NCI-H1417 treated with DMSO at 0.1 percent for 48 hours (cell line): ENCODE measurements at regions not wholly inside any gene's neighbourhood (a gene's known extent, or its start where the extent isn't known, plus 50 kb on each side); places are given as distances from the start of the nearest gene placed in this dataset.
"Not testable (repeated sequence)": the region's sequence is repeated elsewhere in the genome, so short reads cannot be mapped to it uniquely, and the experiment has no call there.

Experiments
- DNase-seq: peaks from one replicate; lab custom pipeline; 2025; lab: John Stamatoyannopoulos, UW

DNA sequence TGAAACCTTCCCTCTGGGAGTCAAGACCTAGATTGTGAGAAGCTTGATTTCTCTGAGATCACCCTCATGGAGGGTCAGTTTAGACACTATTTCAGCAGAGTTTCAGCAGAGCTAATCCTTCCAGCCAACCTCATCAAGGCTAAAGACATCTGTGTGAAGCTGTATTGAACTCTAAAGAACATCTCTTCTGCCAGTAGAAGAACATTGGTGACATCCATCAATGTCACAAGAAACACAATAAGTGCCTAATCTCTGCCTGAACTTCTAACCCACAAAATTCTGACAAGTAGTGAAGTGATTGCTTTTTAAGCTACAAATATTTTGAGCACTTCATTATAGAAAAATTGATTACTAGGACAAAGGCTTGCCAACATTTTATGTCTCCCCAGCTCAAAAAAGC, 475.8 kb upstream of the PCDH20 start:
- DNase-seq: no peak

DNA sequence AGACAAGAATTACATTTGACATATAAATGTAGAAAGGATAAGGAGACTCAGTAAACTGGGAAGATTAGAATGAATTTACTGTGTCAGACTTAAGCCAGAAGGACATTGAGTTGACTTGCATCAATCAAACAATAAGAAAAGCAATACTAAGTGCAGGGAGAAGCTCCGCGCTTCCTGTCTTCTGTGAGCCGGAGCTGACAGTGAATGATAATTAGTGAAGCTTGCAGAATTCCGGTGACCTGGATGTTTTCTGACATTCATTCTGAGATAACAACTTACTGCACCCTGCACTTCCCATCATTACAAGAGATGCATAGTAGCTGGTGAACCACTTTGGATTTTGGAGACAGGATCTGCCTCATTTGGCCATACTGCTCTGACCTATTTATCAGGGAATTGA, 469.2 kb upstream of the PCDH20 start:
- no peak for DNase-seq

DNA sequence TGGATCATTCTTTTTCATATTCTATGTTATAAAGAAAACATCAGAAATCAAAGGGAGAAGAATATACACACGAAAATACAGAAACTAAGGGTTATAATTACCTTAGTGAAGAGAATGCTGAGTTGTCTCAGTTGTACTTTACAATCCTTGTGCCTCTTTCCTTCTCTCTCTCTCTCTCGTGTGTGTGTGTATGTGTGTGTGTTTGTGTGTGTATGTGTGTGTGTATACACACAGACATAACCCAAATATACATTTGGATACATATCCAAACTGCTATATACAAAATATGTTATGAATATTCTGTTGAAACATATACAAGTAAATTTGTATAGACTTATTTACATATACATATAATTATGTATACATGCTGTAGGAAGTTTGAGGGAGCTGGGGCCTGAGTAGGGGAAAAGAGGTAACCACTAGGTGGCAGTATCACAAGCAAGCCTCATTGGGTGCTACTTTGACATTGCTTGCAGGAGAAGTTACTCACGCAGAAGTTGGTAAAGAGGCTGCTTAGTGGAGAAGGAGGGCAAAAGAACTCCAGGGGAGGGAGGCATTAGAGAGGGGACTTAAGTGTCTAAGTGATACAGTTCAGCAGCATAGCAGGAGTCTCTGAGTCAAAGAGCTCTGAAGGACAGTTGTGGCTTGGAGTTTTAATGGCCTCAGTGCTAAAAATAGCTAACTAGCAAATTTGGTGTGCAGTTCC, 465.1 kb upstream of the PCDH20 start:
- no peak for DNase-seq

DNA sequence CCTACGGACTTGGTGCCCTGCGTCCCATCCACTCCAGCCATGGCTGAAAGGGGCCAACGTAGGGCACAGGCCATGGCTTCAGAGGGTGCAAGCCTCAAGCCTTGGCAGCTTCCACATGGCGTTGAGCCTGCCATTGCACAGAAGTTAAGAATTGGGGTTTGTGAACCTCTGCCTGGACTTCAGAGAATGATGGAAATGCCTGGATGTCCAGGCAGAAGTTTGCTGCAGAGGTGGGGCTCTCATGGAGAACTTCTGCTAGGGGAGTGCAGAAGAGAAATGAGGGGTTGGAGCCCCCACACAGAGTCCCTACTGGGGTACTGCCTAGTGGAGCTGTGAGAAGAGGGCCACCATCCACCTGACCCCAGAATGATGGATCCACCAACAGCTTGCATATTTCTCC, 462.9 kb upstream of the PCDH20 start:
- not testable (repeated sequence) for DNase-seq

DNA sequence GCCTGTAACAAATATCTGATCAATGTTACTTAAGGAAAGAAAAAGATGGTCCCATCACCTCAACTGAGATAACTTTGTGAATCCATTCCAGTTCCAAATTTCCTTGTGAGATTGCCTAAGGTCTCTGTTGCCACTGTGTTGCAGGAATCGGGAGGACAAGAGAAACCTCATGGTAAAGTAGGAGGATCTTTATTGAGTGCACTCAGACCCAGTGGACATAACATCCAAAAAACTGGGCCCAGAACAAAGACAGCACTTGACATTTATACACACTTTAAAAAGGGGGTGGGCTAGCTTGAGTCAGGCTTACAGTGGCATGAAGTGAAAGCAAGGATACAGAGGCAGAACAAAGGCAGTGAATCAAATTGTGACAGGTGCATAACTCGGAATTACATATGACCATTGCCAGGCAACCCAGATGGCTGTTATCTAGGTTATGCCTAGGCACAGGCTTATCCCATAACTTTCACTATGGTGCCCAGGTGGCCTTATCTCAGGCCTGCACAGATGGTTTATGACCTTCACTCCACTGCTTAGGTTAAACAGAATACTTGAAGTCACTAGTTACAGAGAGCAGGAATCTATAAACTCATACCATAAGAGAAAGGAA, 459.4 kb upstream of the PCDH20 start:
- DNase-seq: no peak

DNA sequence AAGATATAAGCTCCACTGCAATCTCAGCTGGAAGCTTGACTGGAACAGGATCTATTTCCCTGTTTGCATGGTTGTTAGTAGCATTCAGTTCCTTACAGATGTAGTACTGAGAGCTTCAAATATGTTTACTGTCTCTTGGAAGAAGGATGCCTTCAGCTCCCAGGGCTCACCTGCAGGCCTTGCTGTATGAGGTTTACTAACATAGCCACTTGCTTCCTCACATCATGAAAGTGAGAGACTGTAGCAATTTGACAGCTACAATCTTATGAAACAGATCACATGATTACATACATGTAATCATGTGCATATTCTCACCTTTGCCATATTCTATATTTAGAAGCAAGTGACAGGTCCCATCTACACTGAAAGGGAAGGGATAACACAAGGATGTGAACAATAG, 458.1 kb upstream of the PCDH20 start:
- DNase-seq: no peak

DNA sequence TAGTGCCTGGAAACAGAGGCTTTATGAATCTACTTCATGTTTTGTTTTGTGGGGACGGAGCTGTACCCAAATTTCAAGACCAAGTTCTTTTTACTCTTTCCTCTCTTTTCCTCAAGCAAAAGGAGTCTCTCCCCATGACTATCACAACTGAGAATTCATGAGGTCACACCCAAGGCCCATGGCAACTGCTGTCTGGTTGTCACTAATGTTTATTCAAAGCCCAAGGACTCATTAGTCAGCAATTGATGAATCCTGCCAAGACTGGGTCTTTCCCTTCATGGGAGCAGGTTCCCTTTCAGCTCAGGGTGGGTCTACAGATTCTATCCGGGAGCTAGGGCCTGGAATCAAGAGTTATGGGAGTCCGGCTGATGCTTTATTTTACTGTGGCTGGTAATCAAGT, 441.5 kb upstream of the PCDH20 start:
- no peak for DNase-seq

DNA sequence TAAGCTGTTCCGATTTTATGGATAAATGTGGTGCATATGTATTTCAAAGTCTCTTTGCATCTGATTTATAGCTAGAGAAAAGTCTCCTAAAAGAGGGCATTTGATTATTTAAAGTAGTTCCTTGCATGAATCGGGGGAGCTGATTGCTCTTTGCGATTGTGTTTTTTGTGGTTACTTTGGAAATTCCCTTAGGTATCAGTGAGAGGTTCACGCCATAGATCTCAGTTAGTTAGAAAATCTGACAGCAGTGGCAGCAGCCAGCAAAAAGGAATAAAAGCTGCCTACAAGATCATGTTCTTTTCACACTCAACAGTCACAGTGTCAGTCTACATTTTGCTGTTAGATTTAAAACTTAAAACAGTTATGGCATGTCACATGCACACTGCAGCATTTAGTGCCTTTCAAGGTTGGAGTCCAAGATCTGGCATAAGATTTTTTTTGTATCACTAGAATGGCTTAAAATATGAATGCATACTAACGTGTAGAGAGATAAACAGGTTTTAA, 436.5 kb upstream of the PCDH20 start:
- DNase-seq: no peak

DNA sequence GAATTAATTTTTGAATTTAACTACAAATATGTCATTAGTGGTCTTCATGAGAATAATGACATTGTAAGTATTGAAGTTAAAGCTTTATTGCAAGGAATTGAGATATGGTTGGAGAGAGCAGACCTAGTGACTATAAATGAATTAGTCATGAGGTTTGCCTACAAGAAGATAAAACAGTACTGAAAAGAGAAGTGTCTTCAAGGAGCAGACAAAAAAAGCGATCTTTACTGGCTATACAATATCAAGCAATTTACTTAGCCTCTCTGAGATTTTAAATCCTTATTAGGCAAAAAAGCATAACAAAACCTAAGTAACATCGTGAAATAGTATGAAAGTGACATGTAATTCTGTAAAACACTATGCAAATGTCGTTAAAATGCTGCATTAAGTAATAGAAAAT, 435.1 kb upstream of the PCDH20 start:
- no peak for DNase-seq

DNA sequence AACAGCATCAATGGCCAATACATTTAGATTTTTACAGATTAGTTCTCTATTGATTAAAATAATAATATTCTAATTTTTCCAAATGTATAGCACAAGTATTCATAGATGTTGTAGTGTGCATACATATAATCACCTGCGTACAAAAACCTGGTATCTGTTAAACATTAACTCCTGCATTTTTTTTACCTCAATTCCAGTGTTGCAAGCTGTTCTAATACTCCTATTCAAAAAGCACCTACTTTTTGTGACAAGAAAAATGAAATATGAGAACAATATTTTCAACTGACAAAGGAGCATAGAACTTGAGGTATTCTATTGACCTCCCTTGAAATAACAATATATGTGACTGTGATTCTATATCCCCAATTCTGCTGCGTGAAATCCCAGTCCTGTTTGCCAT, 422.9 kb upstream of the PCDH20 start:
- no peak for DNase-seq

DNA sequence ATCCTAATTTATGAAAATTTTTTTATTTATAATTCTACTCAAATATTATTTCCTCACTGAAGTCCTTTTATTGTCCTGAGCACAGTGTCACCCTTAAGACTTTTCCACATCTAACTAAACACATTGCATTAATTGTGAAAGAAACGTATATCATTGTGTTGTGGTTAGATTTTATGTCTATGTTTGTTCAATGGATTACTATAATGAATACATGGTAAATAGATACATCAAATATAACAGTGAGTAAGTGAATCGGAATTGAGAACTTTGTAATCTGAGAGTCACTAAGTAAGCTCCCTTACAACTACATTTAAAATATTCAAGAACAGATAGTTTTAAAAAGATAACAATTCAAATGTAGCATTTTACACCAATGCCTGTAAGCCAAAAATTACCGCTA, 417.6 kb upstream of the PCDH20 start:
- DNase-seq: no peak

DNA sequence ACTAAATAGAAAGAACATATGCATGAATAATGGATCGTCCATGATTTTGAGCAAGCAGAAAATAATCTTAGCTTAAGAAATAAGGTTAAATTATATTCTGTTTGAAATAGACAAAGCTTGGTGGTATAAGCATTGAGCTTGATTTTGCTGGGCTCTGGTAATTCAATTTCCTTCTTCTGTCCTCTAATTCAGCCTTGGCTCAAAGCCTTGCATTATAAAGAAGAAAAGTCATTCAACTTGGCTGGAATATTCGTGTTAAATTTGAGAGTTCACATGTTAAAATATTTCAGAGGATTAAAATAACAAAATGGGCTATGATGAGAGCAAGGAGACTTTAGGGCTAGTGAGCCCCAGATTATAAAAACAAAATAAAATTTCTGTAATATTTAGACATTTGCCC, 415.4 kb upstream of the PCDH20 start:
- DNase-seq: no peak

DNA sequence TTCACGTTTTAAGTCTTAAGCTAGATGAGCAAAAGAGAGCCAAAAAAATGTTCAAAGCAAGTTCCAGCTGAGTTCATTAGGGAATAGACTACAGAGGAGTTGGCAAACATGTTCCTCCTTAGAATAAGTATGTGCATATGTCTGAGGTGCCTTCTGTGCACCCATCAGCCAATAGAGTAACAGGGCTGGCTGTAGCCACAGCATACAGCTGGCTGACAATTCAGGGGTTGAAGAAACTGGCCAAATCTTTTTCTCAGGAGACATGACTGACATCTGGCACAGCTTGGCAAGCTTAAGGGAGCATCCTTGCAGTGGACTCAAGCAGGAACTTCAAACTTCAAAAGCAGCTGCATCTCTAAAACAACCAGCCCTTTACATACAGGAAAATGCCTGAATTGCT, 414.8 kb upstream of the PCDH20 start:
- DNase-seq: no peak

DNA sequence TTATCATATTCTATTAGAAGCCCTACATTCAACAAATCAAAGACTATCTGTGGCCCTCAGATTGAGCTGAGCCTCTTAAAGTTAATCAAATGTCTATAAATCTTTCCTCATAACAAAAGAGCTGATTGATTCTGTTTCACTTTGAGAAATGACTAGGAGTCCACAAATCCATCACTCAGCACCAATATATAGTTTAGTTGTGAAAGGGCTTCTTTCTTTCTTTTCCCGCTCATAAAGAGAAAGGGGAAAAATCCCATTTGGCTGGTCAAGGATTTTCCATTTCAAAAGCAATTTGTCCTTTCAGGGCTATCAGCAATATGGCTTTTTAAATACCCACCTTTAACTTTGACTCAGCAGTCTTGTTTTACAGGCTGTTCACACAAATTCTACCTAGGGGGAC, 408.5 kb upstream of the PCDH20 start:
- no peak for DNase-seq

DNA sequence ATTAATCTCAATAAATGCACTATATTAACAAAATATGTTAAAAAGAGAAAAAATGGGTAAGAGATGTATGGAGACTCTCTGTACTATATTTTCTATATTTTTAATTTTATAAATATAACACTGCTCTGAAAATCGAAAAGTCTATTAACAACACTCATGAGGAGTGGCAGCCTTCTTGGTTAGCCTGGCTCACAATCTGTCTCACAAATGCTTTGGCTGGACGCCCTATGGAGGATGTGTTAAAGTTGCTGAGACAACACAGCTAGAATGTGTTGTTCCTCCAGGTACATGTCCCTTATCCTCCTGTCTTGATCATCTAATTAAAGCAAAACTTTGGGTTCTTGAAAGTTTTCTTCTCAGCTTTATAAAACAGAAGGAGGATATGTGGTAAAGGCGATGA, 396.6 kb upstream of the PCDH20 start:
- DNase-seq: no peak

DNA sequence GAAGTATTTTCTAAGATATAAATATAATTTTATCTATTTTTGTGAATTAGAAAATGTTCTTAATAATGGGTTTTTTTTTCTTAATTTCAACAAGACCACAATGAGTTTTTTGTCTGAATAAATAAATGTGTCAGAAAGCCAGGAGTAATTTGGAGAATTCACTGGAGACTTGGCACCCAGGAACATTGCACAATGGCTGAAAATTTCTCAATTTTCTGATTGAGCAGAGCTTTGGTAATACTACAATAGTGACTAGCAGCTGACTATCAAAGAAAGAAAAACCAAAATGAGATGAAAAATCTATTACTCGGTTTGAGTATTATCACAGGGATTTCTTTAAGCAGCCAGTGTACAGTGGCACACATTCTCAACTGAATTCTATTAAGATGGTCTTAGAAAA, 394.4 kb upstream of the PCDH20 start:
- DNase-seq: no peak

DNA sequence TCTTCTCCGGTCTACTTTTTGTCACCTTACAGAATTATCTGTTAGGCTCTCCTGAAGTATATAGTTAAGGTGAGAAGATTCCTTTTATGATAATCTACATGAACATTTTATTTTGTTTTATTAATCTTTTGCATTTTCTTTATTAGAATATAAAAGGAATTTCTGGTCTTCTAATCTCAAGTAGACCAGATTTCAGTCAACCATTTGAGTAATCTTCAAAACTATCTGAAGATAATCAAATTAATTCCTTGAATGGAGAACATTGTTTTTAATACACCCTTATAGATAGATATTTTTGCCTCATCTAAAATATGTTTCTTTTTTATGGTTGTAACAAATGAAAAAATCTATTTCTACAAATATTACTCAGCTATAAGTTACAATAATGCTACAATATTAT, 381.7 kb upstream of the PCDH20 start:
- no peak for DNase-seq

DNA sequence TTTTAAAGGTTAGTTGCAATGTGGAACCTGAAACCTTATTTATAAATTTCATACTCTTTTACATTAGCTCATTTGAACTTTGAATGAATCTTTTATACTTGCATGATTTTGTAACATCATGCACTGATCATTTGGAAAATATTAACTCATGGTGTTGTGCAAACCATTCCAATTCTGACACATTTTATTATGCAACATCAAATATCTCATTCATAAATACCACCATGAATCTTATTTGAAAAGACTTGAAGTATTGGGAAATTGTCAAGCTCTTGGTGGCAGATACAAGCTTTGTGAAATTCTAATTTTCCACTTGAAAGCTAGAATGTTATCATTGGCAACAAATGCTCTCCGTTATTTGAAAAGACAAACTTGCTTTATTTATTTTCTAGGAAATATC, 379.9 kb upstream of the PCDH20 start:
- no peak for DNase-seq

DNA sequence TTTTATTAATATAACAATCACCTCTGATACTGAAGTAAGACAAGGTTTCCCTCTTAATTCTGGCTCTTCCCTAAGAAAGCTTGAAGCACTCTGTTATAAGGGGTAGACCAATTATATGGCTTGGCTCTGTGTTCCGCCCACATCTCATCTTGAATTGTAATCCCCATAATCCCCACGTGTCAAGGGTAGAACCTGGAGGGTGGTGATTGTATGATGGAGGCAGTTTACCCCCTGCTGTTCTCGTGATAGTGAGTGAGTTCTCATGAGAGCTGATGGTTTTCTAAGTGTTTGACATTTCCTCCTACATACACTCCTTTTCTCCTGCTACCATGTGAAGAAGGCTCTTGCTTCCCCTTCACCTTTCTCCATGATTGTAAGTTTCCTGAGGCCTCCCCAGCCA, 363.8 kb upstream of the PCDH20 start:
- no peak for DNase-seq

DNA sequence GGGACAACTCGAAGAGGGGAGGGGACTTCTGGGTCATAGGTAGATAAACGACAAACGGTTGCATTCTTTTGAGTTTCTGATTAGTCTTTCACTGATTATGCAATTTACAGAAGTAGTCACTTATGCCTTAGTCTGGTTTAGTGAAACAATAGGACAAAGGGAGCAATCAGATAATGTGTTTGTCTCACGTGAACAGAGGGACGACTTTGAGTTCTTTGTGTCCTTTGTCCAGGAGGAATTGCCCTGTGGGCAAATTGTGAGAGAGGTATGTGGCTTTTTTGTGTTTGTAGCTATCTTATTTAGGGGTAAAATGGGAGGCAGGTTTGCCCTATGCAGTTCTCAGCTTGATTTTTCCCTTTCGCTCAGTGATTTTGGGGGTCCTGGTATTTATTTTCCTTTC, 362.9 kb upstream of the PCDH20 start:
- no peak for DNase-seq

DNA sequence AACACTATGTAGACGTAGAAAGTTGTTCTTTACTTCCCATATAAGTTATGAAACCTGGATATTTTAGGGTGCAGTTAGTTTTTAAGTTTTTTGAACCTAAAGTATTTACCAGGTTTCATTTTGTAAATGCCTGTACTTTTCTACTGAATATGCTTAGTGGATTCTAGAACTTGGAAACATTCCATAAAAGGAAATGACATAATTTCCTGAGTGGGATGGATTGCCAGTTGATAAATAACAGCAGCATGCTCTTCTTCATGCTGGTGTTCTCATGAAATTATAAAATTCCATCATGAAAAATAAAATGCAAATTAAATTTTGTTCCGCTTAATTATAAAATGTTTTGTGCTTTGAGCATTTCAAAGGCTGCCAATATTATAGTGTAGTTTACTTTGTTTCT, 362.2 kb upstream of the PCDH20 start:
- no peak for DNase-seq

DNA sequence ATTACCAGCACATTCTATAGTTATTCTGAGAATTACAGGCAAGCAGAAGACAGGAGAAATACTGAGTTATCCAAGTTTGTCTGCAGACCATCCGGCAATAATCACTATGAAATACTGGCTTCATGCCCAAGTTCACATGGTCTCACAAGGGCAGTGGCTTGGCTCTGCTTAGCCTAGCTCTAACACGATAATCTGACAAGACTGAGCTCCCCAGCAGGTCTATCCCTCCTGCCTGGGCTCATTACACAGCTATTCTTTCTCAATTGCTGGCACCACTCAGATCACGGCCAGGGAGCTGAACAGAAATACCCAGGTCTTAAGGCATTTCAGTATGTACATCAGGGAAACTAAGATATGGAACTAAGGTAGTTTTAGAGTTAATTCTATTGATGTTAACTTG, 361.6 kb upstream of the PCDH20 start:
- DNase-seq: no peak

DNA sequence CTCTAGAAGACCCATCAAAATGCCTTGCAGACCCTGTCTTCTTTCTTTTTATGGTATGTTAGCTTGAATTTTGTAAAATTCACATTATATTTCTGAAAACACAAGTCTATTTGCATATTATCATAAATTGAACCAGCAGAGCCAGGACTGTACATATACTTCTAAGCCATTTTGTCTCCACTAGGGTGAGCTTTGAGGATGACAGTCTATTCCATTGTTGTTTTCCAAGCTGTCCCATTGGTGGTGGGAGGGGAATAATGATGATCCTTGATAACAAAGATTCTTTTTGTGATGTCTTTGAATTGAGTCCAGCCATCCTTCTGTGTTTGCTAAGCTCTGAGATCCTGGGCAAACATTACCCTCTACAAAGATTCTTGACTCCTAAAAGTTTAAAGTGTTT, 359.3 kb upstream of the PCDH20 start:
- no peak for DNase-seq

DNA sequence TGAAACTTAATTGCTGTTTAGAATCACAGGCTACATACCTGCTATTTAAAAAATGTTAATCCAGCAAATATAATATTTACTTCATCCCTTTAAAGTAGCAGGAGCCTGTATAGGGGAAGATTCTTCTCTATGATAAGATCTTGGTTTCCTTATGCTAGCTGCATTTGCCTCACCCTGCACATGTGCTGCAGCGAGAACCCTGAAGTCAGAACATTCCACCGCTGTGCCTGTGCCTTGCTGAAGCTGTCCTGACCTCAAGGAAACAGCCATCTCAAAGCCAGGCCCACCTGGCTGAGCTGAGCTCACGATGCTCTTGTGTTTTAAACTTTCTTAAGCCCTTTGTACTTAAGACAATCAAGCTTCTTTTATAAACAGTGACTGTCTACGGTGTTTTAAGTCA, 355.0 kb upstream of the PCDH20 start:
- no peak for DNase-seq
